ENCODE measurements at regions not wholly inside any gene's neighbourhood (a gene's known extent, or its start where the extent isn't known, plus 50 kb on each side); places are given as distances from the start of the nearest gene placed in this dataset.

DNA sequence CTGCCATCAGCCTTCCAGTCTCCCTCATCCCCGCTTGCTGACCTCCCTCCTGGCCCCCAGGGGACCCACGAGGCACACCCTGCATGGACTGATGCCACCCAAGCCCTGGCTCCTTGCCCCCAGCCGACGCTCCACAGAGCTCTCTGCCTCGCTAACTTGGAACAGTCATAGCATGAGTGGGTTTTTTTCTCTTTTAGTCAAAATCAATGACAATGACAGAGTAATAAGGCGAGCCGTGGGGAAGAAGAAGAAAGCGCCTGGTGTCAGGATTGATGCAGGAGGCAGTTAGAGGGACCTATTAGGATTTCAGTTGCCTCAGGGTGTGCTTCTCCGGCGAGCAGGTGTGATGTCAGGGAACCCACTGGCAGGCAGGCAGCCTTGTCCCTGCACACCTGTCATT, 176.3 kb upstream of the TNRC6C start:
- DNase-seq (ENCODE audit: low spot score) = no peak
- no peak for ATAC-seq (ENCODE audit: low read depth)
- Histone ChIP-seq H3K27me3 (ENCODE audit: insufficient read depth, poor library complexity, severe bottlenecking) (peaks cover 11% of the 10 kb centered on the region), H3K4me3 (ENCODE audit: severe bottlenecking) (no peak overlapping the region), H3K36me3 (ENCODE audit: low read depth) (no peaks in the 10 kb centered on the region), H3K4me1 (ENCODE audit: insufficient read depth, poor library complexity, severe bottlenecking) (no peaks in the 10 kb centered on the region), H3K9me3 (ENCODE audit: severe bottlenecking) (no peaks in the 10 kb centered on the region), H3K27ac (ENCODE audit: poor library complexity, severe bottlenecking) (no peak overlapping the region)
- TF ChIP-seq, protein P1, sequence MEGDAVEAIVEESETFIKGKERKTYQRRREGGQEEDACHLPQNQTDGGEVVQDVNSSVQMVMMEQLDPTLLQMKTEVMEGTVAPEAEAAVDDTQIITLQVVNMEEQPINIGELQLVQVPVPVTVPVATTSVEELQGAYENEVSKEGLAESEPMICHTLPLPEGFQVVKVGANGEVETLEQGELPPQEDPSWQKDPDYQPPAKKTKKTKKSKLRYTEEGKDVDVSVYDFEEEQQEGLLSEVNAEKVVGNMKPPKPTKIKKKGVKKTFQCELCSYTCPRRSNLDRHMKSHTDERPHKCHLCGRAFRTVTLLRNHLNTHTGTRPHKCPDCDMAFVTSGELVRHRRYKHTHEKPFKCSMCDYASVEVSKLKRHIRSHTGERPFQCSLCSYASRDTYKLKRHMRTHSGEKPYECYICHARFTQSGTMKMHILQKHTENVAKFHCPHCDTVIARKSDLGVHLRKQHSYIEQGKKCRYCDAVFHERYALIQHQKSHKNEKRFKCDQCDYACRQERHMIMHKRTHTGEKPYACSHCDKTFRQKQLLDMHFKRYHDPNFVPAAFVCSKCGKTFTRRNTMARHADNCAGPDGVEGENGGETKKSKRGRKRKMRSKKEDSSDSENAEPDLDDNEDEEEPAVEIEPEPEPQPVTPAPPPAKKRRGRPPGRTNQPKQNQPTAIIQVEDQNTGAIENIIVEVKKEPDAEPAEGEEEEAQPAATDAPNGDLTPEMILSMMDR (IDR thresholded peaks at IDR 0.05; ENCODE audit: poor library complexity, severe bottlenecking) = no peak

DNA sequence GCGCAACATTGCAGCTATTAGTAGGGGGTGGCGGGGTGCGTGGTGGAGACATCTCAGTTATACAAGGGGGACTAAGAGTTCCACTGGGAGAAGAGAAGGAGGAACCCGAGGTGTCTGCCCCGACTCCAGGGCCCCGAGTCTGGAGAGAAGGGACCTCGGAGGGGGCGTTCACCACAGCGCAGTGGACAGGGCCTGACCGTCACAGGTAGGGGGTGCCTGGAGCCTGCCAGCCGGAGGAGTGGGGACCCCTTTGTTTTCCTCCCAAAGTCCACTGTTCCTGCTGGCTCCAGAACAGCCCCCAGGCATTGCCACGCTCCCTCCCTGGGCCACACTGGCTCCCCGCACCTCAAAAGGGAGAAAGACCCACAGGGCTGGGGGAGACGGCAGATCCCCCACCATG, 175.9 kb upstream of the TNRC6C start:
- Histone ChIP-seq H3K4me1 (ENCODE audit: insufficient read depth, poor library complexity, severe bottlenecking) (no peaks in the 10 kb centered on the region), H3K27ac (ENCODE audit: poor library complexity, severe bottlenecking) (no peak overlapping the region), H3K27me3 (ENCODE audit: insufficient read depth, poor library complexity, severe bottlenecking) (peaks cover 11% of the 10 kb centered on the region), H3K36me3 (ENCODE audit: low read depth) (no peaks in the 10 kb centered on the region), H3K9me3 (ENCODE audit: severe bottlenecking) (no peaks in the 10 kb centered on the region), H3K4me3 (ENCODE audit: severe bottlenecking) (no peak overlapping the region)
- no peak for ATAC-seq (ENCODE audit: low read depth)
- TF ChIP-seq, protein P1 (IDR thresholded peaks at IDR 0.05; ENCODE audit: poor library complexity, severe bottlenecking) = no peak
- DNase-seq (ENCODE audit: low spot score) = no peak

DNA sequence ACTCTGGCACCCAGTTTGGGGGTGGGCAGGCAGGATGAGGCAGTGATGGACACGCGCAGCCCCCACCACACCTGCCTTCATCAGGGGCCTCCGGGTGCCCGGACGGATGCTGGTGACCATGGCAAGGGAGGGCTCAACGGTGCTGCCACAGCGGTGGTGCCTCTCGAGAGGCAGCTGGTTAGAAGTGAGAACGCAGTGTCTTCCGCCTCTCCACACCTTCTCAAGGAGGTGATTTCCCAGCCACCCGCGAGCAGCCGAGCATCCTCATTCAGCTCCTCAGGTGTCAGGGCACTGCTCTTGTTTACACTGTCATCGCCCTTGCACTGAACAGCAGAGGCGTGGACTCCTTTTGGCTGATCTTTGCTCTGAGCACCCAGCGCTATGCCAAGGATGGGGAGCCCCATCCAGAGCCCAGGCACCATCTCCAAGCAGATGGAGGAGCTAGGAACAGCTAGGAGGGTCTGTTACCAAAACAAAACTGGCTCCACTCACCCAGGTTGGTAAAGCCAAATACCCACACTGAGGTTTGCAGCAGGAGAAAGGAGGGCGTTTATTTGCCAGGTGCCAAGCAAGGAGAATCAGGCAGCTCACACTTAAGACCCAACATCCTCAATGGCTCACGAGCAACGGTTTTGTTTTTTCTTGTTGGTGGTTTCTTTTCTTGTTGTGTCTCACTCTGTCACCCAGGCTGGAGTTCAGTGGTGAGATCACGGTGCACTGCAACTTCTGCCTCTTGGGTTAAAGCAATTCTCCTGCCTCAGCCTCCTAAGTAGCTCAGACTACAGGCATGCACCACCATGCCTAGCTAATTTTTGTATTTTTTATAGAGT, 174.3 kb upstream of the TNRC6C start:
- TF ChIP-seq, protein P1 (IDR thresholded peaks at IDR 0.05; ENCODE audit: poor library complexity, severe bottlenecking) = no peak
- DNase-seq (ENCODE audit: low spot score) = no peak
- Histone ChIP-seq H3K4me1 (ENCODE audit: insufficient read depth, poor library complexity, severe bottlenecking) (no peaks in the 10 kb centered on the region), H3K27me3 (ENCODE audit: insufficient read depth, poor library complexity, severe bottlenecking) (peaks cover 11% of the 10 kb centered on the region), H3K27ac (ENCODE audit: poor library complexity, severe bottlenecking) (no peak overlapping the region), H3K4me3 (ENCODE audit: severe bottlenecking) (no peak overlapping the region), H3K36me3 (ENCODE audit: low read depth) (no peaks in the 10 kb centered on the region), H3K9me3 (ENCODE audit: severe bottlenecking) (no peaks in the 10 kb centered on the region)
- no peak for ATAC-seq (ENCODE audit: low read depth)

DNA sequence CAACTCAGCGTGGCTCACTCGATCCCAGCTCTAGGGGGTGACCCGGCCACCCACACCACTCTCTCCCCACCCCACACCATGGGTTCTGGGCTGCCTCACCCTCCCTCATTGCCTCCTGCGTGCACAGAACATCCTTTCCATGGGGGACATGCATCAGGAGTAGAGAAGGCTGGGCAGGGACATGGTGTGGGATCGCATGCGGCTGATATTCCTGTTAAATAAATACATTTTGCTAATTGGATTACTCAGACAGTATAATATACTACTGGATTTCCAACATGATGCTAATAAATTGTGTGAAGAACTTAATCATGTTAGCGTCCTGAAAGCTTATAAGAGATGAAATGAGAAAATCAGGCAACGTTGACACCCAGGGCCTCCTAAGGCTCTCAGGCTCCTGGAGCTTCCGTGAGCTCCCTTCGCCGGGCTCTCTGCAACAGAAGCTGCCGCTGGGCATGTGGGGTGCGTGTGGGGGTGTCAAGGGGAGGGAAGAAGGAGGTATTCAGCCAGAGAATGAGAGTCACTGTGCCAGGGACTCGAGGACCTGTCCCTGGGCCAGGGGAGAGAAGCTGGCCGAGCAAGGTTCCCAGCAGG, 173.1 kb upstream of the TNRC6C start:
- no peak for ATAC-seq (ENCODE audit: low read depth)
- no peaks in the 10 kb centered on the region for H3K4me1 ChIP-seq (ENCODE audit: insufficient read depth, poor library complexity, severe bottlenecking)

More for the DNA sequence above, 173.1 kb upstream of the TNRC6C start:
- Histone ChIP-seq H3K4me3 (ENCODE audit: severe bottlenecking) (no peak overlapping the region), H3K36me3 (ENCODE audit: low read depth) (no peaks in the 10 kb centered on the region), H3K27ac (ENCODE audit: poor library complexity, severe bottlenecking) (no peak overlapping the region), H3K9me3 (ENCODE audit: severe bottlenecking) (no peaks in the 10 kb centered on the region), H3K27me3 (ENCODE audit: insufficient read depth, poor library complexity, severe bottlenecking) (peaks cover 11% of the 10 kb centered on the region)
- TF ChIP-seq, protein P1 (IDR thresholded peaks at IDR 0.05; ENCODE audit: poor library complexity, severe bottlenecking) = no peak
- DNase-seq (ENCODE audit: low spot score) = no peak

Data from RWPE2 (cell line).